ENCODE measurements at regions not wholly inside any gene's neighbourhood (a gene's known extent, or its start where the extent isn't known, plus 50 kb on each side); places are given as distances from the start of the nearest gene placed in this dataset.
"Not testable (repeated sequence)": the region's sequence is repeated elsewhere in the genome, so short reads cannot be mapped to it uniquely, and the experiment has no call there.

GRCh38 chr5:52255308-52255707 is 532.4 kb upstream of the ITGA1 start:
- DNase-seq (ENCODE audit: low read depth in 2 of 2): no peak

GRCh38 chr5:52262844-52263243 is 524.9 kb upstream of the ITGA1 start:
- no peak for DNase-seq (ENCODE audit: low read depth in 2 of 2)

DNA sequence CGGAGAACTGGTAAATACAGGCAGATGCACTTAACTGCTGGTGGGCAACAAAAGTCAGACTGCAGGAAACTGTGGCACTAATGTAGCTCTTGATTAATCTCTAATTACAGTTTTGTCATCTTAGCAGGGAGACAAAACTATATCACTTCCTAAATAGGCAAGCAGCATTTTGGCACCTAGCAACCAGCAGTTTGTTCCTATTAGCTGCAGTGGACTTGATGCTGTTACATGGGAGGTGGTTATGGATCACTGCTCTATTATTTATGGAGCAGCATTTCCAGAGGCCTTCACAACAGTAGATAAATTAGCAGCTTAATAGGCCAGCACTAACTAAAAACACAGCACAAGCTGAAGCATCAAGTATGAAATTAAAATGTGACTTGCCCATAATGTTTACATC is 518.3 kb upstream of the ITGA1 start:
- DNase-seq (ENCODE audit: low read depth in 2 of 2): no peak

- DNase-seq (ENCODE audit: low read depth in 2 of 2): no peak
Measured at GRCh38 chr5:52269859-52270258, 517.9 kb upstream of the ITGA1 start.

DNA sequence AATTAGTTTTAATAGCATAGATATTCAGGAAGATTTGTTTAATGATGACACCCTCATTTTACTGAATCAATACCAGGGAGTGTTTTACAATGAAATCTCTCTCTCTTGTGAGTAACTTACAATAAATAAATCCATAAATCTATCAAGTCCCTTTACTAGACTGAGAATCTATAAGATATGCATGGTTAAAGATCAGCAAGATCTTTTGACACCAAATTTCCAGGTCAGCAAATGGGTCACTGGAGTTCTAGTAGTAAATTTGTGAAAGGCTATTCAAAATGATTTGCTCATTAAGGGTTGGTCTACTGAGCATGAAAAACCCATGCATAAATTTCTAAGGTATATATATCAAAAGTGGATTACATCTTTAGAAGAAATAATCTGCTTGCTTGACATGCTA is 512.1 kb upstream of the ITGA1 start:
- no peak for DNase-seq (ENCODE audit: low read depth in 2 of 2)

DNA sequence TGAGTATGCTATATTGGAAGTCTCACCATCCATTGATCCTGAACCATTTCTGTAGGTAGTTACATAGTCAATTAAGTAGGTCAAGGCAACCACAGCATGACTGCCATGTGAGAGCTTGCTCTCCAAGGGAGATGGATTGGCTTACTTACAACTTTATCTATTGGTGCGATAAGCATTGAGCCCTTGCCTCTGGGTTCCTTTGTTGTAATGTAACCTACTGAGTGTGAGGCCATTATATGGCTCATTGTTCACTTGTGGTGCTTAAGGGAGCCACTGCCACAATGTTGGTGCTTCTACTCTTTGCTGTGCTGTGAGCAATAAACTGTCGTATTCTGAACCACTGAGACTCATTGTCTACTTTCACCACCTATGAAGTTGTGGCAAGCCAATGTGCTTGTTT is 510.6 kb upstream of the ITGA1 start:
- no peak for DNase-seq (ENCODE audit: low read depth in 2 of 2)

- DNase-seq (ENCODE audit: low read depth in 2 of 2): no peak
Measured at GRCh38 chr5:52282647-52283046, 505.1 kb upstream of the ITGA1 start.

GRCh38 chr5:52283221-52283620 is 504.5 kb upstream of the ITGA1 start:
- DNase-seq (ENCODE audit: low read depth in 2 of 2): no peak

DNA sequence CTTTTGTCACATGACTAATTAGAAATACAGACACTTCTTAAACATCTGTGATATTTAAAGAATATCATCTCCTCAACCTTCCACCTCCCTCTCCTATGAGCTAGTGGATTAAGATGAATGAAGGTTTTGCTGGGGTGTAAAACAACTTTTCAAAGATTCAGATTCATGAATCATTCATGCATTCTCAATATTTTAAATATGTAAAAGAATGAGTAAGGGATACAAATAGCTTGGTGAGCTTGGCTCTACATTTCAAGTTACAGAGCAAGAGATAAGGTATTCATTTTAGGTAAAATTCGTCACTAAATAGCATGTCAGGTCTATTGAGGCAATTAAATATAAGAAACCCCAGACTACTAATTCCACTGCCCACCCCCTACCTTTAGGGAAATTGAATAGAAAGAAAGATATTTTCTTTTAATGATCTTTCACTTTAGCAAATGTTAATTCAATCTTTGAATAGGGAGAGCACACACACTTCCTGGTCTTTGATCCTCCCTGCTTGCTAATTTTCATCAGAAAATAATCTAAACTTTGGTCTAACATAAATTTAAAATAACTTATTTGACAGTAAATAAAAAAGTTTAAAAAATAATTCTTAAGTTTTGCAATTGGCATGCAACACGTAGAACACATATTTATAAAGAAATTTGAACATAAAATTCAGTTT is 486.9 kb upstream of the ITGA1 start:
- no peak for DNase-seq (ENCODE audit: low read depth in 2 of 2)

DNA sequence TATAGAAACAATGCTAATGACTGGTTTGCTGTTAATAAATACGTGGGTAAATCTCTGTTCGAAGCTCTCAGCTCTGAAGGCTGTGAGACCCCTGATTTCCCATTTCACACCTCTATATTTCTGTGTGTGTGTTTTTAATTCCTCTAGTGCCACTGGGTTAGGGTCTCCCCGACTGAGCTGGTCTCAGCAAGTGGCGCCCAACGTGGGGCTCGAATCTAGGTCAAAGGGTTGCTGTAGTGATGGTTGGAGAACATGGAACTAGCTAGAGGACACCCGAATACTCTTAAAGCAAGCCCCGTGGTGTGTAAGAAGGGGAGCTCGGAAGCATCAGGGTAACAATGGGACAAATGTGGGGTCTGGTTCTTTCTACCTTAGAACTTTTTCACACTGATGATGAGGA is 482.9 kb upstream of the ITGA1 start:
- DNase-seq (ENCODE audit: low read depth in 2 of 2): not testable (repeated sequence)

DNA sequence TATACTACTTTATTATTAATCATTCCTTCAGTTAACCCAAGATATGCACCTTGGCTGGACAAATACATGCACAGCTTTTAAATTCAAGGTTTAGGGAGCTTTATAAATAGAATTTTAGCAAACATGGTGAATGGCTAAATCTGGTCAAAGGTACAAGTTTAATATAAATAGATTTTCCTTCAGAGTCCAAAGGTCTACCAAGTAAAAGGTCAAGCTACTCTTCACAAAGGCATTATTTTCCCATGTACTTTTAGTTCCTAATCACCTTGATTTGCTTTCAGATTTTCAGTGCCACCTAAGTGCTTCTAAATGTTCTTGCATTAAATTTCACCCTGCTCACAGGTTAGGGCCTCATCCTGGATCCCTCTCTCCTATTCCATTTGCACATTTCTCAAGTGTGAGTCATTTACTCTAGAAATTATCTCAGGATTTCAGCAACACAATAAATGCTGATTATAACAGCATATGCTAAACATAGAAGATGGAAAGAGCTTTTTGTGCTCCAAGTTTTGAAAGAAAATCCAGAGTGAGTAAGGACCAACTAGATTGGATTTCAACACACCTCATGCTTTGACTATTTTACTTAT is 459.4 kb upstream of the ITGA1 start:
- no peak for DNase-seq (ENCODE audit: low read depth in 2 of 2)

GRCh38 chr5:52331725-52332124 is 456.0 kb upstream of the ITGA1 start:
- DNase-seq (ENCODE audit: low read depth in 2 of 2): no peak

DNA sequence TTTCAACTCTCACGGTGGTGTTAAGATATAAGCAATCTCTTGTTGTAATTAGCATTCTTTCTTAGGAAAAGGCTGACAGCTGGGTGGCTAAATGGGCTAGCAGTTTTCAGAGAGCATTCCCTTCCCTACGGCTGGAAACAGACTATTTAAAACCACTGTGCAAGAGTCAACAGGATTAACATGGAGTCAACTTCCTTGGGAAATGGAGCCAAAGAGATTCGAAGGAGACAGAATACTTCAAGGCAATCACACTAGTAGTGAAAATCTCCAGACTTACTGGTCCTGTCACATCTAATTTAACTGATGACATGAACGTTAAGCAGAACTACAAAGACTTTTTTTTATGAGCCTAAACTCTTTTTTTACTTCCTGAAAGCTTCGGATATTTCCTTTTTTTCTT is 453.3 kb upstream of the ITGA1 start:
- DNase-seq (ENCODE audit: low read depth in 2 of 2): no peak

DNA sequence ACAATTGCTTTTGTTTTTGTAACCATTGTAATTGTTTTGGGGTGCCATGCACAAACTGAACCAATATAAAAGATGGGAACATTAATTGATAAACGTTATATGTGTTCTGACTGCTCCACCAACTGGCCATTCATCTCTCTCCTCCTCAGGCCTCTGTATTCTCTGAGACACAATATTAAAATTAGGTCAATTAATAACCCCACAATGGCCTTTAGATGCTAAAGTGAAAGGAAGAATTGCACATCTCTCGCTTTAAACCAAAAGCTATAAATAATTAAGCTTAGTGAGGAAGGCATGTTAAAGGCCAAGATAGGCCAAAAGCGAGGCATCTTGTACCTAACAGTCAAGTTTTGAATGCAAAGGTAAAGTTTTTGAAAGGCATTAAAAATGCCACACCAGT is 448.4 kb upstream of the ITGA1 start:
- no peak for DNase-seq (ENCODE audit: low read depth in 2 of 2)

DNA sequence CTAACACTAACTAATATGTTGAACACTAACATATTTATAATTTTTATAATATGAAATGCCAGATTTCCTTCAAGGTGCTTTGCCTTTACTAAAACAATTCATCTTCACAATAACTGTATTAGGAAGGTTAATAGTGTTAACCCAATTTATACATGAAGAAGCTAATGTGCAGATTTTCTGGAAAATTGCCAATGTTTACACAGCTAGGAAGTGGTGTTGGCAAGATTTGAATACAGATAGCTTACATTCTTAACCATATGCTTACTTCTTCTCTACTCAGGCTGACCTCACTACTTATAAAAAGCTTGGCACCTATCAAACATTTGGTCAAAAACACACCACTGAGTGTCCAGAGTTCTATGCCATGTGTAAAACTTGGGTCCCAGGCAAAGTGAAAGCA is 445.4 kb upstream of the ITGA1 start:
- DNase-seq (ENCODE audit: low read depth in 2 of 2): no peak

- no peak for DNase-seq (ENCODE audit: low read depth in 2 of 2)
Measured at GRCh38 chr5:52356311-52356918, 431.3 kb upstream of the ITGA1 start.

DNA sequence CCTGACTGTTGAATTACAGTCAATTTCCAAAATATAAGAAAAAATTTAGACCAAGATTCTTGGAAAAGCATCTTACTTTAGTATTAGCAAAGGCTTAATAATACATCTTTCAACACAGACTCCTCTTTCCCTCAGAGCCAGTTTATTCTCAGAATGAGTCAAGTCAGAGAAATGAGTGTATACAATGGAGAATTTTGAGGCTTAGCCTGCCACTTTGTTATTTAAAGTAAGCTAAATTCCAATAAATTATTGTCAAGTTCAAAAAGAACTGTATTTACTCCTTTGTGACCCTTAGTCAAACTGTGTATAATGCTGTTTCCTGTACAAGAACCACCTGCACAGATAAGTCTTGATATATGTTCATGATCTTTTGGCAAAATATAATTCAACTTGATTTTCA is 428.5 kb upstream of the ITGA1 start:
- DNase-seq (ENCODE audit: low read depth in 2 of 2): no peak

DNA sequence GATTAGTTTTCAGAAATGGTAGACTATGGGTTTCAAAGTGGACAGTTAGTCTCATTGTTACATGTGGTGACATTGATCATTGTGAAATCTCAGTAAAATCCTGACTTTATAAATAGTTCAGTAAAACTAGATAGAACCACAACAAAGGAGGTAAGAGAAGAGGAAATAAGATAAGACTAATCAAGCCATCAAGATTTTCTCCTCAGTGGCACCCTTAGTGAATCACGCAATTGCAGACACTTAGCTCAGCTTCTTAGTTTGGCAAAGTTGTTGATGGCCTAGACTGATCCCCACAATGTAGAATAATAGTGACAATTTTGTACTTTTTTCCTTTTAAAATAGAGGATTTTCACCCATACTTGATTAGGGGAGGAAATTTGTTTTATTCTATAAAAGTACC is 426.7 kb upstream of the ITGA1 start:
- DNase-seq (ENCODE audit: low read depth in 2 of 2): no peak

- no peak for DNase-seq (ENCODE audit: low read depth in 2 of 2)
Measured at GRCh38 chr5:52374286-52374685, 413.4 kb upstream of the ITGA1 start.

DNA sequence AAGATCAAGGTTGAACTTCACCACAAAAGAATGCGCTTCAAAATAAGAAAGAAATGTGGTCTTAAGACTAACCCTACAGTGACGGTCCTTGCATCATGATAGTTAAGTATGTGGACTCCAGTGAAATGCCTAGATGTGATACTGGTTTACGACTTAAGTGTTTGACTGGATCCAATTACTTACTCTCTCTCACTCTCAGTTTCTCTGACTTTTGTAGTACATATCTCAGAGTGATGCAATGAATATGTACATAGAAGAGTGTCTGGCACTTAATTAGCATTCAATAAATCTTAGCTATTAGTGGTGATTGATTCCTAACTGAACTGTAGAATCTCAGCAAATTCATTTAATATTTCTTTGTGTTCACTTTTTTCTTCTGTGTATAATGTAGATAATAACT is 411.7 kb upstream of the ITGA1 start:
- DNase-seq (ENCODE audit: low read depth in 2 of 2): no peak

- DNase-seq (ENCODE audit: low read depth in 2 of 2): no peak
Measured at GRCh38 chr5:52376592-52376991, 411.1 kb upstream of the ITGA1 start.

- DNase-seq (ENCODE audit: low read depth in 2 of 2): no peak
Measured at GRCh38 chr5:52378237-52378636, 409.5 kb upstream of the ITGA1 start.

DNA sequence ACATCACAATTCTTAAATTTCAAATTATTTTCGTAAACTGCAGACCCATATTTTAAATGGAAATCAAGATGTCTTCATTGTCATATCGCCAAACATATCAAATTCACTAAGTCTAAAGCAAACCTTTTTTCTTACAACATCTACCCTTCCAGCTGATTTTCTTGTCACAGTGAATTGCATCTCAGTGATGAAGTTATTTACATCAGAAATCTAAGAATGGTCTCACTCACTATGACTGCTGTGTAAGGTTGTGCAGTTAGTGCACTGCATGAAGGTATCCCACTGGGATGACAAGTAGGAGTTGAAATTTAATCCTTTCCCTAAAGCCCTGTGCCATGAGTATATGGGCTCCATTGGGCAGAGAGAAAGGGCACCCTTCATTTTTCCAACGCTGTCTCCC is 399.4 kb upstream of the ITGA1 start:
- DNase-seq (ENCODE audit: low read depth in 2 of 2): no peak

DNA sequence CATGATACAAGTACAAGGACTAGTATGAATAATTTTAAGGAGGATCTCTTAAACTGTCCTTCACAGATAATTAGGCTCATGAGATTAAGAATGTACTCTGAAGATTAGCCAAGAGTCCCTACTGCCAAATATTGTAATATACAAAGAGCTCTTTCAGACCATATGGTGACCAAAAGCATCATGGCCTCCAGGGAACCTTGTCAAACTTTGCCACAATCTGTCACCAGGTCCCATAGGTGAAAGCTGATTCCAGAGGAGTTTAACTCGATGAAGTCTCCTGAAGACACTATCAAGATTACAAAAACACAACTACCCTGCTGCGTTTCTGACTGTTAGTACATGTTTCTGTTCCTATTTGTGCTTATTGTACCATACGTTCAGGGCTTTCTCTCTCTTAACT is 395.4 kb upstream of the ITGA1 start:
- DNase-seq (ENCODE audit: low read depth in 2 of 2): no peak

Measured in stimulated activated CD8-positive, alpha-beta memory T cell treated with anti-CD3 and anti-CD28 coated beads, Interleukin-7, amount 100 ng/mL, for 1 hour (primary cell).